Stimulated activated CD8-positive, alpha-beta memory T cell treated with anti-CD3 and anti-CD28 coated beads, Interleukin-12 subunit alpha, Interleukin-12 subunit beta, amount 100 ng/mL, for 4 hours (primary cell): ENCODE measurements at regions not wholly inside any gene's neighbourhood (a gene's known extent, or its start where the extent isn't known, plus 50 kb on each side); places are given as distances from the start of the nearest gene placed in this dataset.

Source experiments
- DNase-seq: peaks from one replicate; pipeline ENCODE4 v3.0.0-alpha.2; 2020; ENCODE audit warnings: low read depth

DNA sequence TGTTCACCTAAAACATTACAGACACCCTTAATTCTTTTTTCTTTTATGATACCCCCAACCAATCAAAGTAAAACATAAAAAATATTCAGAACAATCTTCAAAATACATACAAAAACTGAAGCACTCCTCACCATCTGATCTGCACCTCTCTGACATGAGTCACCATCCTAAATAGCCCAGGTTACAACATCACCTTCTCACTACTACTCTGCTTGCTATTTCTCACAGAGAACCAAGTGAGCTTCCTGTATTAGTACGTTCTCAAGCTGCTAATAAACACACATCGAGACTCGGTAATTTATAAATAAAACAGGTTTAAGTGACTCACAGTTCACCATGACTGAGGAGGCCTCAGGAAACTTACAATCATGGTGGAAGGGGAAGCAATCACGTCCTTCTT, 183.5 kb downstream of the CBLN2 start:
- no peak for DNase-seq

DNA sequence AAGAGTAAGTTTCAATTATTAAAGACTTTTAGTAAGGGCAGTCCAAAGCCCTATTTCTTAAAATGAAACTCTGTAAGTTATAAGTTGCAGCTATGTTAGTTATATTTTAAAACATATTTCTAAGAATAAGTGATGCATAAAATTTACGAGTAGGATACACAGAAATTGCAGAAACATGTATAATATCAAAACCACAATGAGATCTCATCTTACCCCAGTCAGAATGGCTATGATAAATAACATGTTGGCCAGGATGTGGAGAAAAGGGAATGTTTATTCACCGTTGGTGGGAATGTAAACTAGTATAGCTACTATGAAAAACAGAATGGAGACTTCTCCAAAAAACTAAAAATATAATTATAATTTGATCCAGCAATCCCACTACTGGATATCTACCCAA, 201.2 kb downstream of the CBLN2 start:
- DNase-seq = no peak

DNA sequence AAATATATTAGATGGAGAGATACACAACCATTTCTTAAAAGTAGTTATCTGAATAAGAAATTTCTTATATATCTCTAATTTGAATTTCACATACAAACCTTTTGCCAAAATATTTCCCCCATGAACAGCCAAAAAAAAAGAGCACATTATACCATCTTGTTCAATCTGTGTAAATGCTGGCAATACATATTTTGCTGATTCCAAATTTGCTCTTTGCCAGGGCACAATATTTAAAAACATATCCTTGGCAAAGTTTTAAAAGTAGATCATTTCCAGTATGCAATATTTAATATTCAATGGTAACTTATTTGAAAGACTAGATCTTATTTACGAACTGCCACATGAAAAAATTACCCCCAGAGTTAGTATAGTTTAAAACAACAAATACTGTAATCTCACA, 204.2 kb downstream of the CBLN2 start:
- DNase-seq = no peak

DNA sequence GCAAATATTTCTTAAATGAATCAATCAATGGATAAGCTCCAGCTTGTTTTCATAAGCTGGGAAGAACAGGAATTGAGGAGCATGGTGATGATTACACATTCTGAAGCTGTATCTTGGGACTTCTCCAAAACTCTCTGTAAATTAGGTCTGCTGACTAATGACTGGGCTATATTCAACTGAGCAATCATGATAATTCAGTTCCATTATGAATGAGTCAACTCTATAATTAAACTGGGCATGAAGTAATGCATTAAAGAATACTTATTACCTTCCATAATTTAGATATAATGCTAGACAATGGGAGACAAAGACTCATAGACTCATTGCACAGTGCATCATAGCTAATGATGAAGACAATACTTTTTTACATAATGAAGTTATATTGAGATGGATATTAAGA, 207.4 kb downstream of the CBLN2 start:
- DNase-seq = no peak

DNA sequence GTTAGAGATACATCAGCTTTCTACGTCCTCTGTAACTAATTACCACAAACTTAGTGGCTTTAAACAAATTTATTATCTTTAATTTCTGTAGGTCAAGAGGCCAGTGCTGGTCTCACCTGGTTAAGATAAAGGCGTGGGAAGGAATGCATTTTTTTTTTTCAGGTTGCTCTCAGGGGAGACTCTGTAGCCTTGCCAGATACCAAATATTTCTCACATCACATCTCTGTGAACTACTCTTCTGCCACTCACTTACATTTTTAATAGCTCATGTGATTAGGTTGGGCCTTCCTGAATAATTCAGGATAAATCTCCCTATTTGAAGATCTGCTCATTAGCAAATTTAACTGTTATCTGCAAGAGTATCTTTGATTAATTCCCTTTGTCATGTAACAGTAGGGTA, 214.6 kb downstream of the CBLN2 start:
- no peak for DNase-seq

DNA sequence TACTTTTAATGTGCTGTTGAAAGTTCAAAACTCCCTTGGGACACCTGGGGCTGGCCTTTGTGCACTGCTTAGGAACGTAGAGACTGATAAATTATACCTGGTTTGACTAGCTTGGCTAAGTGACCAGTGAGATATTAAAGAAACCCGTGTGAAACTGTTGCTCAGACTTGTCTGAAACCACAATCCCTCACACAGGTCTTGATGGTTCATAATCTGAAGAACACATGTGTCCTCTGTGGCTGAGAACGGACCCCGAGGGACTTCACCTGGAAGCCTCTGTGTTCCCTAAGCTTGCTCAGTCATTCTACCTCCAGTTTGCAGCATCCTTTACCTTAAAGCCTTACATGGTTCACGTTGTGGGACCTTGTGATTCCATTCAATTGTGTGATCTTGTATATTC, 218.8 kb downstream of the CBLN2 start:
- DNase-seq = no peak

DNA sequence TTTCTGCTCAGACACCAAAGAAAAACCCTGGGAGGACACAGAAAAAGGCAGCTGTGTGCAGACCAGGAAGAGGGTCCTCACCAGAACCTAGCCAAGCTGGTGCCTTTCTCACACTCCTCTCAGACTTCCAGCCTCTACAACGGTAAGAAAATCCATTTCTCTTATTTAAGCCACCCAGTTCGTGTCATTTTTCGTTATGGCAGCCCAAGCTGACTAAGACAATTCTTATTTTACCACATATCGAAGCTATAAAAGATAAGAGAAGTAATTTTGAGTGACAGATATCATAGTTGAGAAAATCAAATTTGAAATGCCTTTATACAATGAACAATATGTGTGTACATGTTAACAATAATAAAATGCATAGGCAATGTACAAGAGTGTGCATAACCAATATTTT, 219.5 kb downstream of the CBLN2 start:
- no peak for DNase-seq

DNA sequence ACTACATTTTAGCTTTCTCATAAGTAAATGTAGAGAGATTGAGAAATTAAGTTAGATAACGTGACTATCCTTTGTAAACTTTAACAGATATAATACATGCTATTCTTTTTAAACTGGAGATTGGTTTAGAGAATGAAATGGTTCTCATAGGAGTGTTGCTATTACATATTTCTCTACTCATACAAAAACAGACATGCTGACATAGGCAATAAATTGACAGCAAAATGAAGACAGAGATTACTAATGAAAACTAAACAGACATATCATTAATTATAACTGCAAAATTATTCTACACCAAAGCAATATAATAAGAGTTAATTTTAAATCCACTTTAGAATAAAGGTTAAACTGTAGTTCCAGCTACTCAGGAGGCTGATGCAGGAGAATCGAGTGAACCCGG, 227.6 kb downstream of the CBLN2 start:
- no peak for DNase-seq

DNA sequence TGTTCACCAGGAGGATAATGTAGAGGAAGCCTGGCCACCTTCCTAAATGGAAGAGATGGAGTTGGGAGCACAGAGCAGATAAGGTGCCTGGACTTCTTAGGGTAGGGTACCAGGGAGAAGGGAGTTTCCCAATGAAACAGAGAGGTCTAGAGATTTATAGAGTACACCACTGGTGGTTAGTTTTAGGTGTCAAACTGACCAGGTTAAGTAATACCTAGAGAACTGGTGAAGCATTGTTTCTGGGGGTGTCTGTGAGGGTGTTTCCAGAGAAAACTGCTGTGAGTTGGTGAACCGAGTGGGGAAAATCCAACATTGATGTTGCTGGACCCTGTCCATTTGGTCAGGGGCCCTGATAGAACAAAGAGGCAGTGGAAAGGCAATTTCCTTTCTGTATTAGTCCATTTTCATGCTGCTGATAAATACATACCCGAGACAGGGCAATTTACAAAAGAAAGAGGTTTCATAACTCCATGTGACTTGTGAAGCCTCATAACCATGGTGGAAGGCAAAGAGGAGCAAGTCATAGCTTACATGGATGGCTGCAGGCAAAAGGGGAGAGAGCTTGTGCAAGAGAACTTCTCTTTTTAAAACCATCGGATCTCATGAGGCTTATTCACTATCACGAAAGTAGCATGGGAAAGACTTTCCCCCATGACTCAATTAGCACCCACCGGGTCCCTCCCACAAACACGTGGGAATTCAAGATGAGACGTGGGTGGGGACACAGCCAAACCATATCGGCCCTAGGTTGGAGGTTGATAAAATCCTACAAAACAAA, 260.8 kb downstream of the CBLN2 start:
- no peak for DNase-seq

DNA sequence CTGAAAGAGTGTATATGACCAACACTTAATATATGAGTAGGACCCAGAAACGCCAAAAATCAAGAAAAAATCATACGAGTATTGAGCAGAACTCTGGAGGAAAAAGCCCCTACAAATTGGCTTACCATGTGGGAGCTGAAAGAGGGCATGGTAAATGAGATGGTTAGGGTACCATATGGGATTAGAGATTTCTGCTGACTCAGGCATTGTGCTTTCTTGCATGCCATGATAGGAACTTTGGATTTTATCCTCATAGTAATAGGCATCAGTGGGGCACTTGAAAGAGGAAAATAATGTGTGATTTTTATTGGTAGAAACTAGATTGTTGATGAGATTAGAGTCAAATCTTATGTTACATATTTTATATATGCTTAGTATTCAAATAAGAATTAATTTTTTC, 271.1 kb downstream of the CBLN2 start:
- no peak for DNase-seq

DNA sequence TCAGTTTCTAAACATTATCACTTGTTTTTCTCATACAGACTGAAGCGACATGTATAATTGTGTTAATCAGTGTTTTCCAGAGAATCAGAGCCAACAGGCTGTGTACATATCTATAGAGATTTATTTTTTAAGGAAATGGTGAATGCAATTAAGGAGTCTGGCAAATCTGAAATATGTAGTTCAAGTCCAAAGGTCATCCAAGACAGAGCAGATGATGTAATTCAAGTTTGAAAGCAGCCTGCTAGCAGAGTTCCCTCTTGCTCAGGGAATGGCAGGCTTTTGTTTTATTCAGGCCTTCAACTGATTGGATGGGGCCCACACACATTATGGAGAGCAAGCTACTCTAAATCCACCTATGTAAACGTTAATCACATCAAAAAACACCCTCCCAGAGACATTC, 282.6 kb downstream of the CBLN2 start:
- DNase-seq = no peak

DNA sequence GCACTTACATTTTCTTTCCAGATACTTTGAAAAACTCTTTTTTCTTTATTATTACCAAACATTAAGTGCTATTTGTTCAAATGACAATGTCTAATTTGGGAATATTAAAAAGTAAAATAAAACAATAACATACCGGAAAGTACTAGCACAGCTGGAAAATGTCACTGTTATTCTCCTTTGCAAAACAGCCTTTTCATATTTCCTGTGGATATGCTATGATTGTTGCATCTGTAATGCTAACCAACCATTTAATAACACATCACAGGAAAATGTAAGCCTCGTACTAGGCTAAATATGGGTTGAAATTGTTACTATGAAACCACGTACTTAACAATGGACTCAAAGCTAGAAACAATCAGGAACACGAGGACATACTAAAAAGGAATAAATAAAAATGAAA, 298.1 kb downstream of the CBLN2 start:
- DNase-seq = no peak

DNA sequence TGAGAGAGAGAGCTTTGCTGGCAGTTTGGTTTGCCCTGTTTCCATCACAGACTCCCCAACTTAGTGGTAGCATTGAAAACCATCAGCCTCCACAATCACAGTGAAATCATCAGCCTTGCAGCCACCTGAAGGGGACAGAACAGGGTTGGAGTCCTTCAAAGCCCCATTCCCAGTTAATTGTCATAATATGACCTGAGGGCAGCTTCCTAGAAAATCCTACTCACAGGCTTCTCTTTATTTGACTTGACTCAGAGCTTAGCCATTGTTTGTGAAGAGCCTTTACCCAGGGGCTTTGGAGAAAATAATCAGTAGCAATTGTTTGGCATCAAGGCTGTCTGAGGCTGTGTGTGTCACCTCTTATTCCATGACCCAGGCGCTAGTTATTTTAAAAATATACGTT, 308.7 kb downstream of the CBLN2 start:
- DNase-seq = no peak

DNA sequence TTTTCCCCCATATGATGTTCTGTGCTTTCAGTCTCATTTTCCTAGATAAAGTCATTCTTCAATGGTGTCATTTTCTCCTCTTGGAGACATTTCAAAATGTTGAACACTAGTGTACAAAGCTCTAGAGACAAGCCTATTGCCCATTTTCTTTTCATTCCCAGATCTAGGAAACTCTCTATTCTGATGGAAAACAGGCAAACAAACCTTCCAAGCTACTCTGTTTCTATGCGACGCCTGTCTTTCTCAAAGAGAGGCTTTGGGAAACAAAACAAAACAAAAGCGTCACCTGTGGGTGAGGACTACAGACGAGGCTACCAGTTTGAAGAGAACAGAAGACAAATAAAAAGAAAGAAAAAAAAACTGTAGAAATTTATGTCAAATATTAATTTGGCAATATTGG, 311.0 kb downstream of the CBLN2 start:
- DNase-seq = no peak

DNA sequence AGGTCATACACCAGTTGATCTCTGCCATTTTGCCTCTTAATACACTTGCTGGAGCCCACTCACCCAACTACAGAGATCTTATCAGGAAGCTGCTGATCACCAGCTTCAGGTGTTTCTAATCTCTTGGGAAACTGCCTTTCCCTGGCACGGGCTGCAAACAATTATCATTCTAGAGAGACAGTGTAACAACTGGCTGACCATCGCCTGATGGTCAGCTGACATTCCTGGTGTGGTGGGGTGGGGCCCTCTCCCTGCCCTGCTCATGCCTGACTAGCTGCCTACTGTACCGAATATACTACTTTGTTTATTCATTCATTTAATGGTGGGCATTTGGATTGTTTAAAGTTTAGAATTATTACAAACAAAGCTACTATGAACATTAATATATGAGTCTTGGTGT, 311.5 kb downstream of the CBLN2 start:
- no peak for DNase-seq

DNA sequence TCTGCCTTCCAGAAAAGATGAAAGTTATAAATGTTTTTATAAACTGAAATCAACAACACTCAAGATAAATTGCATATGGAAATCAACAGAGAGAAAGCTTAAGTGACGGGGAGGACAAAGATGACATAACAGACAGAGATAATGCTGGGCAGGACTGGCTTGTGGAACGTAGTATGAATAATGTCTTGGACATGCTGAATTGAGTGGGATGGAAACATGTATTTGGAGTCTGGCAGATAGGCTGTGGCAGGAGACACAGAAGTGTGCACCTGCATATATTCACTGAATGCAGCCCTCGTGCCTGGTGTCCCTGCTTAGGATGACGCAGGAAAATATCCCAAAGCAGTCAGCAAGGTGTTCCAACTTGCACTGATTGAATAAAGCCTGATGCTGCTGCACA, 318.2 kb downstream of the CBLN2 start:
- DNase-seq = no peak

DNA sequence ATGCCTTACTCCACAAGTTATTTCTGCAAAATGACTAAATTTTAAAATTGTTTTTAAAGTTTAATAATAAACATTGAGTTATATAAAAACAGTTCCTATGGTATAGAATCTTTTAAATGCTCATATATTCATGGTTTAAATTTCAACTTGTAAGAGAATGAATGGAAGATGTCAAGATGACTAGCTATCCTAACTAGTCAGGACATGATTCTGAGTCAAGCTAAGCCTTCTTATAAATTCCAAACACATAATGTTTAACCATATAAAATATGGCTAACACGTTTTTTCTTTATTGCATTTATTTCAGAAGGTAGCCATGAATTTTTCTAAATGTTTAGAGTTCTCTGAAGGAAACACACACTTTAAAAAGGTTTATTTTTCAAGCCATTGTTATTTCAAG, 320.4 kb downstream of the CBLN2 start:
- DNase-seq = no peak

DNA sequence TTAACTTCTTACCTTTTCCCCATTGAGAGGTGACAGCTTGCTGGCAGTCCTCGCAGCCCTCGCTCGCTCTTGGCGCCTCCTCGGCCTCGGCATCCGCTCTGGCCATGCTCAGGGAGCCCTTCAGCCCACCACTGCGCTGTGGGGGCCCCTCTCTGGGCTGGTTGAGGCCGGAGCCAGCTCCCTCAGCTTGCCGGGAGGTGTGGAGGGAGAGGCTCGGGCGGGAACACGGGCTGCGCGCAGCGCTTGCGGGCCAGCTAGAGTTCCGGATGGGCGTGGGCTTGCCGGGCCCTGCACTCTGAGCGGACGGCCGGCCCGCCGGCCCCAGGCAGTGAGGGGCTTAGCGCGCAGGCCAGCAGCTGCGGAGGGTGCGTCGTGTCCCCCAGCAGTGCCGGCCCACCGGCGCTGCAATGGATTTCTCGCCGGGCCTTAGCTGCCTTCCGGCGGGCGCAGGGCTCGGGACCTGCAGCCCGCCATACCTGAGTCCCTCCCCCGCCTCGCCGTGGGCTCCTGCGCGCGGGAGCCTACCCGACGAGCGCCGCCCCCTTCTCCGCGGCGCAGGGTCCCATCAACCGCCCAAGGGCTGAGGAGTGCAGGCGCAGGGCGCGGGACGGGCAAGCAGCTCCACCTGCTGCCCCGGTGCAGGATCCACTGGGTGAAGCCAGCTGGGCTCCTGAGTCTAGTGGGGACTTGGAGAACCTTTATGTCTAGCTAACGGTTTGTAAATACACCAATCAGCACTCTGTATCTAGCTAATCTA, 335.0 kb downstream of the CBLN2 start:
- no peak for DNase-seq

DNA sequence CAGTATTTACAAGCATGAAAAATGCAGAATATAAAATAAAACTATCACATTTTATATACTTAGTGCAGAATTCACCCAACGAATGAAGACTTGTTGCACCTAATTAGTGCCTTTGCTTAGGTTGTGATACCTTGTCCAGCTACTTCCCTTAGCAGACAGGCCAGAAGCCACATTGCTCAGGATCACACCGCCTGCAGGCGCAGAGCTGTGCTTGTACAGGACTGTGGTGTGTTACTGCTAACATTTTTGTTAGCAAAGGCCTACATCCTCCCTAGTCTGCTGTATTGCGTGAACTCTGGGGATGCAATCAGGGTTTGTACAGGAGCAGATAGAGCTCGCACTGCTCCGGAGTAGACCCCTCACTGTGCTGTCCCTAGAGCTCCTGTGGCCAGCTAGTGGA, 336.9 kb downstream of the CBLN2 start:
- DNase-seq = no peak

DNA sequence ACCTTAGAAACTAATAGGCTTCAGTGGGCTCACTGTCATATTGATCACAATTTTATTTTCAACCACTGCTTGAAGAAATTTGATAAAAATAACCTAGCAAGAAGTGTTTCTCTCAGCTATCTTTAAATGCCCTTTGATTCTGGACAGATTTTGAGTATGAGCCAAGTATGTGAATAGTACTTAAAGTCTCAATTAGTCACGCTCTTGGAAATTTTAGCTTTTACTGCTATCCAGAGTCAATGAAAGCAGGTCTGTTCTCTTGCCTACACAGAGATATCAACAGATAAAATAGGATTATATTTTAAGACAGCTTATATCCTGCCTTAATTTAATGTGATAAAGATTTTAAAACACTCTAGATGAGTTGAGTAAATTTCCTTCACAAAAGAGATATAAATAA, 337.3 kb downstream of the CBLN2 start:
- no peak for DNase-seq

DNA sequence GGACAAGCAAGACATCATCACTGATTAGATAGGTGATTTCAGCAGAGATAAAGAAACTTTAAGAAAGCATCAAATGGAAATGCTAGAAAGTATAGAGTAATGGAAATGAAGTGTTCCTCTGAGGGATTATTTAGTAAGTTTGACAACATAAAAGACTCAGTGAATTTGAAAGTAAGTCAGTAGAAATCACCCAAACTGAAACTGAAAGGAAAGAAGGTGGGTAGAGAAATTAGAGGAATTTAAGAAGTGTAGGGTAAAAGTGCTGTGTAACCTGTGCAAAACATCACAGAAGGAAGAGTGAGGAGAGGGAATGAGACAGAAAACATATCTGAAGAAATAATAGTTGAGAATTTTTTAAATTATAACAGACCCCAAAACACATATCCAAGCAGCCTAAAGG, 343.1 kb downstream of the CBLN2 start:
- no peak for DNase-seq

DNA sequence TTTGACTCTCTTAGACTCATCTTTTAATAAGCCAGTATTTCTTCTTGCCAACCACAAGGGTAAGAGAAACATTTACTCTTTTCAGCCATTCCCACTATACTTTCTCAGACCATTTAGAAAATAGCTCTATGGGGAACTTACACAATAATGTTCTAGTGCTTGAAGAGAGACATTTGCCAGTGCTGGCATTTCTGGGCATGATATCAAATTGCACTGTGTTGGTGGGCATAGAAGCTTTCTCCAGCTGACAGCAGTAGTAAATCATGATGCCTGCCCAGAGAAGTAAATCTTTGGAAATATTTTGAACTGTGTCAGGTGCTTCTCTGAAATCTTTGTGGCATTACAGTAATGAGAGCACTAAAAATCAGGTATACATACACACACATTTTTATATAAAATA, 346.6 kb downstream of the CBLN2 start:
- DNase-seq = no peak

DNA sequence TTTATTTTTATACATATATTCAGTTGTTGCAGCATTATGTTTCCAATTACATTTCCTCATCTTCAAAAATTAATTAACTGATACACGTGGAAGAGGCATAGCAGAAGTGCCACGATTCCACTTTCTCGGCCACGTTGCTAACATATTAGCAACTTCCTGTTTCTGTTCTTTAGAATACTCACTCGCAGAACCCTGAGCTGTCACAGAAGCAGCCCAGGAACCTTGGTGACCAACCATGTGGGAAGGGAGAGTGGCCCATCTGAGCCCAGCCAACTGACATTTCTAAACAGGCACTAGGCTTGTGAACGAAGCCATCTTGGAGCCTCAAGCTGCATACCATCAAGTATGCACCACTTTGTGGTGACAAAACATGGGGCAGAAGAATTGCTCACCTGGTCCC, 350.1 kb downstream of the CBLN2 start:
- no peak for DNase-seq

DNA sequence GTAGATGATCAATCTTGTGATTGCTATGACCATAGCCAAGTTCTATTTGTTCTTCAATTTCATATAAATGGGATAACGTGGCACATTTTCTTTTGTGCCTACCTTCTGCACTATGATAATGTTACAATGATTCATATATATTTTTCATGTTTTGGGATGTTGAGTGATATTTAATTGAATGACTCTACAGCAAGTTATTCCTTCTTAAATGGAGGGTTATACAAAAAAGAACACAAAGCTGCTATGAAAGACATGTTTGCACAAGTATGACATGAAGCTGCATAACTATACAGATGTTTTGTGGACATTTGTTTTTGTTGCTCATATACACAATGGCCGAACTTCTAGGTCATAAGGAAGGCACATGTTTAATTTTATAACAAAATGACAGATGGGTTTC, 356.2 kb downstream of the CBLN2 start:
- DNase-seq = no peak
